NT2/D1 (cell line): ENCODE measurements at regions not wholly inside any gene's neighbourhood (a gene's known extent, or its start where the extent isn't known, plus 50 kb on each side); places are given as distances from the start of the nearest gene placed in this dataset.
"Not testable (repeated sequence)": the region's sequence is repeated elsewhere in the genome, so short reads cannot be mapped to it uniquely, and the experiment has no call there.

Source experiments
- DNase-seq: peaks from one replicate; pipeline ENCODE4 v3.0.0-alpha.2; 2011; ENCODE audit warnings: low read depth, low spot score
- H3K27me3 ChIP-seq: 2 replicates; pipeline ENCODE4 v1.6.0; 2011; ENCODE audit warnings: mild to moderate bottlenecking; ENCODE audit not compliant: insufficient read length, insufficient read depth
- H3K36me3 ChIP-seq: 2 replicates; pipeline ENCODE4 v1.6.1; 2011; ENCODE audit warnings: mild to moderate bottlenecking, low read length, mixed read lengths; ENCODE audit not compliant: insufficient read depth, insufficient read length
- H3K4me1 ChIP-seq: 2 replicates; pipeline ENCODE4 v1.5.1; 2011; ENCODE audit not compliant: insufficient read depth, insufficient read length
- H3K4me3 ChIP-seq: 2 replicates; pipeline ENCODE4 v1.5.1; 2011; ENCODE audit warnings: low read depth; ENCODE audit not compliant: insufficient read length
- H3K9ac ChIP-seq: 2 replicates; pipeline ENCODE4 v1.6.0; 2011; ENCODE audit warnings: low read depth; ENCODE audit not compliant: insufficient read length
- H3K9me3 ChIP-seq: 2 replicates; pipeline ENCODE4 v1.5.1; 2011; ENCODE audit warnings: mild to moderate bottlenecking, low read length; ENCODE audit not compliant: insufficient read depth
- SUZ12 ChIP-seq: IDR thresholded peaks from 2 replicates; pipeline ENCODE4 v1.6.1; 2011; ENCODE audit not compliant: insufficient read length, insufficient read depth; ENCODE audit errors: extremely low read depth
- YY1 ChIP-seq: IDR thresholded peaks from 2 replicates; pipeline ENCODE4 v1.6.1; 2011; ENCODE audit not compliant: insufficient read length, insufficient read depth
- ZNF274 ChIP-seq: IDR thresholded peaks from 2 replicates; pipeline ENCODE4 v1.6.1; 2011; ENCODE audit warnings: mild to moderate bottlenecking, low read depth, low read length

GRCh38 chr7:121744877-121745276, 128.1 kb upstream of the PTPRZ1 start:
- no peak for DNase-seq
- Histone ChIP-seq H3K9me3 (no peaks in the 10 kb centered on the region), H3K4me1 (no peaks in the 10 kb centered on the region), H3K36me3 (no peaks in the 10 kb centered on the region), H3K4me3 (no peak overlapping the region), H3K9ac (no peak overlapping the region), H3K27me3 (no peaks in the 10 kb centered on the region)
- TF ChIP-seq SUZ12, result no peak
- no peak for TF ChIP-seq ZNF274
- TF ChIP-seq YY1, result no peak

- no peak for TF ChIP-seq ZNF274
- no peak for TF ChIP-seq SUZ12
- no peak for TF ChIP-seq YY1
These were observed 128.6 kb upstream of the PTPRZ1 start for GRCh38 chr7:121744319-121744718.

GRCh38 chr7:121741896-121742295, 131.1 kb upstream of the PTPRZ1 start:
- no peak for DNase-seq
- H3K9ac ChIP-seq, result no peak overlapping the region
- H3K36me3 ChIP-seq, result no peaks in the 10 kb centered on the region
- no peaks in the 10 kb centered on the region for H3K9me3 ChIP-seq
- H3K4me3 ChIP-seq, result no peak overlapping the region
- H3K4me1 ChIP-seq, result no peaks in the 10 kb centered on the region
- TF ChIP-seq YY1, result no peak
- no peak for TF ChIP-seq SUZ12
- TF ChIP-seq ZNF274, result no peak
- no peaks in the 10 kb centered on the region for H3K27me3 ChIP-seq

More at GRCh38 chr7:121744319-121744718, 128.6 kb upstream of the PTPRZ1 start:
- no peak for DNase-seq
- Histone ChIP-seq H3K9ac (no peak overlapping the region), H3K4me3 (no peak overlapping the region), H3K4me1 (no peaks in the 10 kb centered on the region), H3K36me3 (no peaks in the 10 kb centered on the region), H3K9me3 (no peaks in the 10 kb centered on the region), H3K27me3 (no peaks in the 10 kb centered on the region)

- Histone ChIP-seq H3K9ac (no peak overlapping the region), H3K4me3 (no peak overlapping the region), H3K9me3 (no peaks in the 10 kb centered on the region), H3K36me3 (no peaks in the 10 kb centered on the region), H3K4me1 (no peaks in the 10 kb centered on the region), H3K27me3 (no peaks in the 10 kb centered on the region)
- no peak for TF ChIP-seq YY1
- TF ChIP-seq ZNF274, result no peak
- no peak for TF ChIP-seq SUZ12
- peak; percentile 22 for DNase-seq
These were observed 133.5 kb upstream of the PTPRZ1 start for GRCh38 chr7:121739465-121739864.

GRCh38 chr7:121730869-121731268, 142.1 kb upstream of the PTPRZ1 start:
- Histone ChIP-seq H3K36me3 (no peaks in the 10 kb centered on the region), H3K27me3 (no peaks in the 10 kb centered on the region), H3K9me3 (peaks cover 12% of the 10 kb centered on the region; the same call in 1 of the 2 replicates), H3K4me3 (no peak overlapping the region), H3K9ac (no peak overlapping the region), H3K4me1 (no peaks in the 10 kb centered on the region)
- TF ChIP-seq ZNF274 (no peak), YY1 (no peak), SUZ12 (no peak)
- DNase-seq, result no peak

- TF ChIP-seq ZNF274 (no peak), YY1 (no peak), SUZ12 (no peak)
- H3K9ac ChIP-seq, result no peak overlapping the region
- no peaks in the 10 kb centered on the region for H3K36me3 ChIP-seq
- H3K4me3 ChIP-seq, result no peak overlapping the region
- no peaks in the 10 kb centered on the region for H3K27me3 ChIP-seq
- no peaks in the 10 kb centered on the region for H3K4me1 ChIP-seq
- H3K9me3 ChIP-seq, result no peaks in the 10 kb centered on the region
- DNase-seq, result no peak
These were observed 158.2 kb upstream of the PTPRZ1 start for GRCh38 chr7:121714559-121715303.

- DNase-seq, H3K4me3 ChIP-seq: not testable (repeated sequence)
These were observed 160.0 kb upstream of the PTPRZ1 start for GRCh38 chr7:121712961-121713360.

GRCh38 chr7:121697731-121698316, 175.1 kb upstream of the PTPRZ1 start:
- no peak for TF ChIP-seq YY1
- TF ChIP-seq SUZ12, result no peak
- TF ChIP-seq ZNF274, result no peak
- no peaks in the 10 kb centered on the region for H3K9me3 ChIP-seq
- no peak for DNase-seq
- H3K4me3 ChIP-seq, result no peak overlapping the region
- no peaks in the 10 kb centered on the region for H3K27me3 ChIP-seq
- no peaks in the 10 kb centered on the region for H3K36me3 ChIP-seq
- H3K9ac ChIP-seq, result no peak overlapping the region
- no peaks in the 10 kb centered on the region for H3K4me1 ChIP-seq

More at GRCh38 chr7:121712961-121713360, 160.0 kb upstream of the PTPRZ1 start:
- H3K9ac ChIP-seq, H3K27me3 ChIP-seq, H3K4me1 ChIP-seq, H3K36me3 ChIP-seq, H3K9me3 ChIP-seq: not testable (repeated sequence)
